NCI-H1930 (cell line): ENCODE measurements at regions not wholly inside any gene's neighbourhood (a gene's known extent, or its start where the extent isn't known, plus 50 kb on each side); places are given as distances from the start of the nearest gene placed in this dataset.

Experiments
- DNase-seq, 2 experiments: peaks; one replicate each; lab custom pipeline; 2025; lab: John Stamatoyannopoulos, UW

DNA sequence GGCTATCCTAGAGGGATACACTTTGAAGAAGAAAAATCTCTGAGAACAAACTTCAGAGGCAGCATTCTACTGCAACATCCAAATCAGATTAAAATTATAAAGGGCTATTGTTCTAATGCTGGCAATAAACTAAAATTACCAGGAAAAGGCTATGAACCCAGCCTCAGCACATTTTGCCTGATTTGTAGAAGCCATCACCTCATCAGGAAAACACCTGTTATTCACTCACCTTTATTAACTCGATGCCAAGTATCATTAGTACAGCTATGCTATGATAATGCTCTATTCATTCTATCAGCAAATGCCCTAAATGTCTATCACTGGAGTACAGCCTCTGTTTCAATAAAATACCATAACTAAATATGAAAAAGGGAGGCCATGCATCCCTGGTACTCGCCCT lies 510.2 kb downstream of the RASEF start:
- DNase-seq, result no peak

DNA sequence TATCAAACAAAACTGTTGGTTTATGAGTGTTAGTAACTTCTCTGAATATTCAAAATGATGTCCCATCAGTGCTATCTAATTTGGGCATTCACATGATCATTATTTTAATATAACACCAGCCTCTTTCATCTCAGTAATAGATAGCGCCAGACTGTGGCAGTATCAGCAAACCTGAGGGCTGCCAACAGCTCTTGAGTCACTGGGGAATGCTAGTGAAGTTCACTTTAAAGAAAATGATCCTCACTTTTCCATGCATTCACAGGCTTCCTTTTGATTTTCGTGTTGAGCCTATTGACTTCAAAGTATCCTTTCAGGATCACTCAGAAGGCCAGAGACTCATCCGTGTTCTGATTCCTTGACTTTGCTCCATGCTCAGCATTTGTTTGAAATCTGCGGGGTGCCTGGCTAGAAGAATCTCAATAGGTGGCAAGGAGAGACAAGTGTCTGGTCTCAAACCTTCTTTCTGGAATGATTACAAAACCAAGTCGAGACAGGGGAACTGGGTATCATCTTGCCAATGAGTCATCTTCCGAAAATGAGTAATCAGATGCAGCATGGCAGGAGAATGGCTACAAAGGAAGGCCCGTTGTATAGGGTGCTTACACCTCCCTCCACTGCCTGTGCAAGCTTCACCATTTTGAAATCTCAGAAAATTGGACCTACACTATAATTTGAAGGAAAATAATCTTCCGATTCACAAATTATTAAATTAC lies 509.1 kb downstream of the RASEF start:
- DNase-seq, result no peak

DNA sequence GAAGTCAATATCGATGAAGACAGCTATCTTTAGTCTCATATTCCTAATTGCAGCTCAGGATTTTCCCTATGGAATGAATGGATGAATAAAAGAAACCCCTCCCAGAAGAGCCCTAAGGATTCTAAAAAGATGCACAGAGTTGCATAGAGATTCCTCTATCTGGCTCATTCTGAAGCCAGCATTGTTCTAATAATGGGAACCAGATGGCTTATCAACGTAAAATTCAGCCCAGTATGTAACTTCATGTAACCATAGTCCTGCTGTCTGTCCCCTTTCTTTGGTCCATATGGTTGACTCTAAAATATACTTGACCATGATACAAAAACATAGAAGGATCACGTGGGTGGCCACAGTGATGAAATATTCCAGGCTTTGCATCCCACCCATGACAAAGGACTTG lies 508.6 kb downstream of the RASEF start:
- no peak for DNase-seq

DNA sequence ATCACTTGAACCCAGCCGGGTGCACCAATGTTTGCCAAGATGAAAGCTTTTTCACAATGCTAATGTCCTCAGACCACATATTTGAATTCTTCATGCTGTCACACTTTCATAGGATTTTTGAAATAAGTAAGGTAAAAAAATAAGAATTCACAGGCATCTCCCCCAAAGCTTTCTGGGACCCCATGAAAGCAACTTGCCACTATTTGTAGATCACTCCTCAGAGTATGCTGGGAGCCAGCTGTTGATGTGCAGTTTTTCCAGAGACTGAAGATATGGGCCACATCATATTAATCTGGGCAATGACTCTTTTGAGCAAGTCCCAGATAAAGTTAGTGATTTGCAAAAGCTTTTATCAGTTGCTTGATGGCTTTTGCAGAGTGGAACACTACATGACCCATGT lies 507.9 kb downstream of the RASEF start:
- DNase-seq, result no peak

GRCh38 chr9:82555431-82556051 lies 507.4 kb downstream of the RASEF start:
- no peak for DNase-seq

DNA sequence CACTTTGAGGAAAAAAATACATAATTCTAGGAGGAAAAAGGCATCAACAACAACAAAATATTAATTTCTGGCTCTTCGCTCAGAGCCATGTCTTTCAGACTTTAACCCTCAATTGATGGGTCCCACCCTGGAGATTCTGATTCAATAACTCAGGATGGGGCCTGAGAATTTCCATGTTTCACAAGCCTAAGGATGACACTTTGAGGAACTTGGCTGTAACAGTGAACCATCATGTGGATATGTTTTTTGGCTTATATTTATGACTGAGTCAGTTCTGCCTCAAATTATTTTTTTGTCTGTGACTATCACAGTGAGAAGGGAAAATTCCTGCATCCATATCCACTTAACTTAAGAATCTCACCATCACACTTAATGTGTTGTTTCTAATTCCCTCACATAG lies 504.6 kb downstream of the RASEF start:
- no peak for DNase-seq

DNA sequence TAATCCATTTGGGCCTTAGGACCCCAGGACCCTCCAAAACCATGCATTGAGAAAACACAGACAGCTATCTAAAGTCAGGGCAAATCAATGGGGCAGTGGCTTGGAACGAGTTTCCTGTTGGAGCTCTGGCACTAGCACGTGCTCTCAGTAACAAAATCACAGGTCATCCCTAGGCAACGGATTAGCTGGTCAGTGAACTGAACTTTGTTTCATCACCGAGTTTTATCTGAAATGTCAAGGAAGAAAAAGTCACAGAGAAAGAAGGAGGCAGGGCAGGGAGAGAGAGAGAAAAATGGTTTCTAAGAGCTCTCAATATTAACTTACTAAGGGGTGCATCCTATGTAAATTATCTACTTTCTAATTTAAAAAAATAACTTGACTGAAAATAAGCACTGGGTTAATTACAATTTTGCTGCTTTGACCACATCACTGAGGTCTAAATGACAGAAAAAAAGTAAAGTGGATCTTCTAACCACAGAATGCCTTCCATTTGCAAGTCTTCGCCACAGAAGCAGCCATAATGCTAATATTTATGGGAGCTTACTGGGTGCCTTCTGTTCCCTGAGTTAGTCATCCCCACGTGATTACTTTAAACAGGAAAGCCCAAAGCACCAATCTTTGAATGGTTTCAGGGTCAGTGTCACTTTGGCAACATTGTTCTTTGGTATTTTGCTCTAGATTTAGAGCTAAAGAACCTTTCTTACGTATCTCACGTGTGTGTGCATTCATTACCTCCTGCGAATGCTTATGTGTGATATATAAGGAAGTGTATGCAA lies 503.9 kb downstream of the RASEF start:
- no peak for DNase-seq

DNA sequence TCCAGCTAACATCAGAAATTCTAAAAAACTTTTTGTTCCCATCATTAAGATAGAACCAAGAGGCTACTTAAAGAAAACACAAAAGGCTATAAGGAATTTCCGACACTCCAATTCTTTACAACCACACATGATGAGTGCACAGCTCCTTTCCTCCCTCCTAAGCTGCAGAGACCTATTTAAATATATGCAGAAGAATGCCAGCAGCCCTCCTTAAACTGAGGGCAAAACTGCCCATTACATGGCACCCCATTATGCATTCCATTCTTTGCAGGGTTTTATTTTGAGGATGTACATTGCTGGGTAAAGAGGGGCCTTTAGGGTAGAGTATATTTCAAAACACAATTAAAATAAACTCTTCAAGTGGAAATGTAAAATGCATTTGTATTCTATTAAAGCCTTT lies 502.9 kb downstream of the RASEF start:
- DNase-seq, result no peak

GRCh38 chr9:82560457-82560904 lies 502.5 kb downstream of the RASEF start:
- peak in 1 of 2 experiments; percentile 9 for DNase-seq

GRCh38 chr9:82563094-82563493 lies 499.8 kb downstream of the RASEF start:
- DNase-seq, result no peak

GRCh38 chr9:82563841-82564240 lies 499.1 kb downstream of the RASEF start:
- DNase-seq, result no peak

DNA sequence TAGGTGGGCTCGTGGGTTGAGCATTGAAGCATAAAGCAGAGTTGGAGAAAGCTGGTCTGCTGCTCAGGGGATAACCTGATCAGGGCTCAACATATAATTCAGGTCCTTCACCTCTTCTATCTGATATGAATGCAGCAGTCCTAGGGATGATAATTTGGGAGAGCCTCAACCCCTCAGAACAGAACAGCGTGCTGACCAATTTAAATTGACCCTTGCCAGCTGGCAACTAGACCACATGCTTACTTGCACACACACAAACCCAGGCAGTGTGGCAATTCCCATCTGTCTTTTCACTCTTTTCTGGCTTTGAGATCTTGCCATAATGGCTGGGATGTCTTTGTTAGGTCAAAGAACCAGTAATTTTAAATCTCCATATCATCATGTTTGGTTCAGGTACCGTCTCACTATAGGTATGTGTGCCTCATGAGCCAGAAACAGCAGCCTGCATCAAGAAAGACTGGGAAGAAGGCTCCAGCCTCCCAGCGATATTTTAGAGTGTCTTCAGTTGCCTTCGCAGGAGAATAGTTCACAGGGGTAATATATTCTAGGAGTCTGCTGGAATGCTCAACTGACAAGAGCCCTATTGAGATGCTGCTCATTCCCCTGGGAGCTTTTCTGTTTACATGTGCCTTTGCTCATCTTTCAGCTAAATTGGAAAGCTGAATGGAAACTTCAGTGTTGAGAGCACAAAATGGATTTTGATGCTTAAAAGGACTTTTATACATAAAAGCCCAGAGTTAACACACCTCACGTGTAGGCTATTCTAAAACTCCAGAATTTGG lies 497.6 kb downstream of the RASEF start:
- DNase-seq, result no peak

- DNase-seq, result no peak
Measured at GRCh38 chr9:82567953-82568352, 495.0 kb downstream of the RASEF start.

GRCh38 chr9:82570226-82570625 lies 492.7 kb downstream of the RASEF start:
- no peak for DNase-seq

DNA sequence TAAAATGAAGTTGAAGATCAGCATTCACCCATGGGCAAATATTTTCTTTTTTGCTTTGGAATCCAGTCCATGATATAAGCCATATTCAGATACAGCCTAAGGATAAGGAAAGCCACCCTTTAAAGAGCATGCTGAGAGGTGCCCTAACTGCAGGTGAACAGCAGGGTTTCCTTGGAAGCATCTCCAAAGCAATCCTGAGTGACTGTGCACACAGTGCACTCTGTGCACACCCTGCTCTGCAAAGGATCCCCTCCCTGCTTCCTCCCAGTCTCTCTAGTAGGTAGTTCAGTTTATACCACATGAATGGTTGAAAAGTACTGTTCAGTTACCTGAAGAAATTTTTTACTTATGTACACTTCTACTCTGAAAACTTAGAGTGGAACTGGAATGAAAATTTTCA lies 491.4 kb downstream of the RASEF start:
- DNase-seq, result no peak

- no peak for DNase-seq
Measured at GRCh38 chr9:82572146-82572545, 490.8 kb downstream of the RASEF start.

DNA sequence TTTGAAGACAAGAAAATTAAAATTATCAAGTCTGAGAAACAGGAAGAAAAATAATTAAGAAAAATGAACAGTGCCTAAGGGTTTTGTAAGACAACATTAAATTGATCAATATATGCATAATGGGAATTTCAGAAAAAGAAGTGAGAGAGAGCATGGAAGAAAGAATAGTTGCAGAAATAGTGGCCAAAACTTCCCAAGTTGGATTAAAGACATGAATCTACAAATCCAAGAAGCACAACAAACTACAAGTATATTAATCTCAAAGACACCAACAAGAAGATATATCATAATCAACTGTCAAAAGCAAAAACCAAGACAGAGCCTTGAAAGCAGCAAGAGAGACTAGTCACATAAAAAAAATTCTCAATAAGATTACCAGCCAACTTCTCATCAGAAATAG lies 488.0 kb downstream of the RASEF start:
- DNase-seq, result no peak

DNA sequence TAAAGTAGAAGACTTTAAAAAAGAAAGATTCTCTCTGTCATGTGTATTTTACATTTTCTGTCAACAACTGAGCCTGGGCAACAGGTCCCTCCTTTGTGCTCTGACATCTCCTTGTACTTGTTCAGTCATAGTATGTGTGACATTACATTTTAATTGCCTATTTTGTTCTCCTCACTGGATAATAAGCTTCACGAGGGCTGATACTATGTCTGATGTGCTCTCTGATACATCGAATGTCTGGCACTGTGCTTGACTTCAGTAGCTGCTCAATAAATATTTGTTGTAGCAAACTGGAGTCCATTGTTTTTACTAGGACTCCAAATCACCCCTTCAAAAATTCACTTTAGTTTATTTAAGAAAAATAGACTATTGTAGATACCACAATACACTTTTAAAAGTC lies 482.0 kb downstream of the RASEF start:
- DNase-seq, result no peak

DNA sequence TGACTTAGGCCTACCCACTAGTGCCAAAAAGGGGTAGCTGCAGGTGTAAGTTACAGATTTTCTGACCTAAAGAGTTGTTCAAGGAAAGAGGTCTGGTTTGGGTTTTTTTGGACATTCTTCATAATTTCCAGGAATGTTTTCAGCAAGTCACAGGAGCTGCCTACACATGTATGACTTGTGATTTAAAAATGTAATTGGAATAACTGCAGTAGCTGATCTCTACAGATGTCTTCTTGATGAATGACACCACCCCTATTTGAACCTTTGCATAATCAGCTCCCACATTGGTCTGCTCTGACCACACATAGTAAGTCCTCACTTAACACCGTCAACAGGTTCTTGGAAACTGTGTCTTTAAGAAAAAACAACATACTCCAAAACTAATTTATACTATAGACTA lies 481.4 kb downstream of the RASEF start:
- no peak for DNase-seq

DNA sequence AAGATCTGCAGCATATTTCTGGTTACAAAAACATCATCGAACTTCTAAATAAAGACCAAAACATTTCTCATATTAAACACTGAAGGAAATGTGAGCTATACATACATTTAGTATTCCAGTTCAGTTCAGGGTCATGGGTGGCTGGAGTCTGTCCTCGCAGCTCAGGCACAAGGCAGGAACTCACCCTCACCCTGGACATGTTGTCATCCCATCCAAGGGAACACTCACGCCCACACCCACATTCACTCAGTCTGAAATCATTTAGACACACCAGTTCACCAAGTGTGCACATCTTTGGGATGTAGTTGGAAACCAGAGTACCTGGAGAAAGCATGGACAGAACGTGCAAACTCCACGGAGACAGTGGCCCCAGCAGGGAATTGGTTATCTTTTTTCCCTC lies 481.0 kb downstream of the RASEF start:
- no peak for DNase-seq

GRCh38 chr9:82582693-82583092 lies 480.2 kb downstream of the RASEF start:
- DNase-seq, result no peak

DNA sequence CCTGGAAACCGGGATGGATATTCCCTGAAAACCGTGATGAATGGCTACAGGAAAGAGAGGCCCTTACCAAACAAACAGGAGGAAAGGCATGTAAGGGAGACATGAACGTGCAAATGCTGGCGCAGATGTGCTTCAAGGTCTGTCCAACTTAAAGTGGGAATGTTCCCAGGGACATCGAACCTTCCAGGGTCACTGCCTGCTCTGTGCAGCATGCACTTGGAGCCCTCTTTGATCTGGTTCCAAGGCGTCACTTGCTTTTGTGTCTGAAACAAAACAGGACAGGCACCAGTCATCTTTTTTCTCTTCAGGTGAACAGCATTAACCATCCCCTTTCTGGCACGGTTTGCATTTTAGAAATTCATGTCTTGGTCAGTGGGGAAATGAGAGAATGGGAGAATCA lies 479.4 kb downstream of the RASEF start:
- DNase-seq, result no peak
